ENCODE measurements at regions not wholly inside any gene's neighbourhood (a gene's known extent, or its start where the extent isn't known, plus 50 kb on each side); places are given as distances from the start of the nearest gene placed in this dataset.
A peak's percentile ranks its signal among the peaks of the same experiment; 100 is the strongest.

DNA sequence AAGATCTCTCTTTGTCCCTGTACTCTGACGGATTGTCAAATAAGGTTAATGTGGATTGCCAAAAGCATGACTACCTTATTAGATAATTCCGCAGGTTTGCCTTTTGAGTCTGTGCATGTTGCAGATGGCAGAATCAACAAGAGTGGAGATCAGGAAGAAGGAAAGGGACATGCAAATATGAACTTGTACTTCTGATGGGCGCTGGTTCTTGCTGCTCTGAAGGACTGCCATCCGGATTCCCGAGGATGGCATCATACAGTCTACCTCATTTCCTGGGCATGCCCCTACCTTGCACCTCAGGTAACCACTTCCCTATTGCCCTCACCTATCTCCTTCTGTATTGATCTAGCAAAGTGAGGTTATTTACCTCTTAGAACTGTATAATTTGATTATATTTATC, 504.2 kb downstream of the ACTL7B start:
- no peak for DNase-seq (ENCODE audit: low read depth)

DNA sequence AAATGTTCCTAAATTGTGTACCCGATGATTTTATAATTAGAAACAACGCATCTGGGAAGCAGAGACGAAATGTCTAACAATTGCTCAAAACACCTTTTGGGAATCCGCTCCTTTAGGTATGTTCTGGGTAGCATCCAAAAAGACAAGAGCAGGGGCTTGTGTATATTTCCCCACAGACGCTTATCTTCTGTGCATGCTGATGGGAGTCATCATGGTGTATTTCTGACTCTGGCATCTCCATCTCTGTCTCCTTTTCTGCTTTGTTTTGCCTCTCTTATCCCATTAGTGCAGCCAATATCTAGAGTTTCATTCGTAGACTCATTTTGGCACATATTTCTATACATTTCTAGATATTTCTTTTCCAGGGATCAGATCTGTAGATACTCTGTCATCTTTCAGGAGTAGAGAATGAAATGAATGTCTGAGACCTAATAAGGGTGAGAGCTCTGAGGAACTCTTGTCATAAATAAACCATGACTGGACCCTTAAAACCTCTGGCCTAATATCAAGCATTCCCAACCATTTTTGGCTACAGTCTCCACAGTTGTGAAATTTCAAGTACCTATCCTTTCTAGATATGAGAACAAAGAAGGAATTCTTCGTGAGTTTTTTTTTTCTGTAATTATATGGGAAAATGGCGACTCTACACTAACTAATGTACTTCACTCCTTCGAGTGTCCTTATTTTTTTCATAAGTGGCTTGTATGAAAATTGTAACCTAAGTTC, 508.2 kb downstream of the ACTL7B start:
- no peak for DNase-seq (ENCODE audit: low read depth)

DNA sequence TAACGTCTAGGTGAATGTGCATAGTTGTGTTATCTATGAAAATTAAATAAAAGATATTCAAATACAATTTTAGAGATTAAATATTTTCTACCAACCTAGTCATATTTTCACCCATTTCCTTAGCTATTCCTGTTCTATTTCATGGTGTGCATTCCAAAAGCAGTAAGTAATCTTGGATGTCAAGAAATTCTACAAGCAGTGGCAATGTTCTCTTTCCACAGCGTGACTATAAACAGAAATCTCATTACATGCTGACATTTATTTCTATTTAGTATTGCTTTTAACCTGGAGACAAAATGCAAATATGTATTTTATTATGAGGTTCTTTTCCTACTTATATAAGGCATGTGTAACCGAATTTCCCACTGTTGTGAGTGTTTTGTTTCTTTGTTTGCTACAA, 510.0 kb downstream of the ACTL7B start:
- DNase-seq (ENCODE audit: low read depth) = no peak

DNA sequence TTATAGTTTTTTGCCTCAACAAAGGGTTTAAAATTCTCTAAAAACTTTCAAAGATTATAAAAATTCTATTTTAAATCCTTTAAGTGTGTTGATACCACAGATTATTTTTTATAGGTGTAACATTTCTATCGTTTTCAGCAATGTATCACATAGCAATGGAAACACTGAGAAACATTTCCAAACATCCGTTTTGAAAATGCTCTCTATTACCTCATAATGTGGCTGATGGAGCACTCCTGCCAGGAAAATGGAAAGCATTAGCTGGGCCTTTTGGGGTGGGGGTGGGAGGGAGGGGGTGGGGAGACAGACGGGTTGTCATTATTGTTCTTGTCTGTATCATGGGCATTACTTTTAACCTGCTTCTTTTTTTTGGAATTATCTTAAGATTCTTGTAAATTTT, 516.5 kb downstream of the ACTL7B start:
- DNase-seq (ENCODE audit: low read depth) = no peak

DNA sequence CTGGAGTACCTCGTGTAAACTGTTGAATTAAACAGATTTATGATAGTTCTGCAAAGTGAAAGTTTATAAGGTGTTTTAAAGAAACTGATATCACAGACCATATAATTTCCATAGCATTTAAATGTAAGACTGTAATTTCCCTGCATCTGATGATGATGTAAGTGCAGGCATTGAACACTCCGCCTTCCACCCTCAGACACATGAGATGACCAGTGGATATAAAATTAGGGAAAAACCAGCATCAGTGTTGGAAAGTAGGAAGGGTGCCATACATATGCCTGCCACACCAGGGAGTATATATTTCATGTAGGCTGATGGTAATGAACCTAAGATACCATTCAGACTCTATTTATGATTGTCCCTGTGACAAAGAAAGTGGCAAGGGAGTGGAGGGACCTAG, 519.2 kb downstream of the ACTL7B start:
- DNase-seq (ENCODE audit: low read depth) = no peak

DNA sequence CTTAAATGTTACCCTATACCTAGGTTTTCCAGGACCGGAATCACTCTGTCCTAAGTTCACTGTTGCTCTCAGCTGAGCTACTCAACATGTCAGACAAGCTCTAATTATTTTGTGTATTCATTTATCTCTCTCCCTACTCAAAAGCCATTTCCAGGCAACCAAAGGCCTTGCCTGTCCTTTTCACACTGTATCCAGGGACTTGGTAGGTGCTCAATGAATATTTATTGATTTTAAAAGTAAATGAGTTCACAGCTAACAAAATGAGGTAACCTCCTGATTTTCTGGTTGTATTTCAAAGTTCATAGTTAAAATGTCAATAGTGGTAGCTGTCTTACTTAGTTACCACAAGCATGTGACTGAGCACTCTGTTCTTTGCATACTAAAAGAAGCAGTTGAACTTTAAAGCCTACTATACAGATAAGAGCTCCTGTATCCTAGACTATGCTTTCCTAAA, 522.2 kb downstream of the ACTL7B start:
- DNase-seq (ENCODE audit: low read depth) = no peak

DNA sequence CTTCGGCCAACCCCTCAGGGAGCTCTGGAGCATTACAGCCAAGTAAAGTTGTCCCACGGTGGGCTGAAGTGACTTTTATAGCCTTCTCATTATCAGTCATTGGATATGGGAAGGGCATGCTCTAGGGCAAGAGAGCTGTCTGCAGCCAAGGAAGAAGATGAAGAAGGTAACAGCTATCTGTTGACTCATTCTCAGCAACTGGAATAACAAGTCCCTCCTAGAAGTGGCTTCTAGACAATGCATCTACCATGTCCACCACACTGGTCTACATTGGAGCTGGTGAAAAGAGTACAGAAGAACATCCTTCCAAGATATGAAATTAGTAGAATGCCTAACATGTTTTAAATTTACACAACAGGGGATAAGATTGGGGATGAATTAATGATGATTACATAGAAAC, 524.2 kb downstream of the ACTL7B start:
- no peak for DNase-seq (ENCODE audit: low read depth)

DNA sequence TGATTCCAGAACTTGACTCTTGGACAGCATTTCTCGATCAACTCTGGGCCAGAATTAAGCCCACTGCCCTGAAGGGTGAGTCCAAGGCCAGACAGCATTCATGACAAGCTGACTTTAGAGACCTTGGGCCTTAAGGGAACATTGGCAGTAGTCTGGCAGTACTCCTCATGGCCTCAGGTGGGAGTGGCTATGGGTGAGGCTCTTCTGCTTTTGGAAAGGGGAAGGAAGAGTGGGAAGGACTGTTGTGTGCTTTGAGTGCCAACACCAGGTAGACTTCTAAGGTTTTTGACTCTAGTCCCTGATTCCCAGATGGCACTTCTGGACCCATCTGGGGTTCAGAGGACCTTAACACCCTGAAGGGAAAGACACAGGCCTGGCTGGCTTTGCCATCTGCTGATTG, 530.4 kb downstream of the ACTL7B start:
- DNase-seq (ENCODE audit: low read depth) = no peak

DNA sequence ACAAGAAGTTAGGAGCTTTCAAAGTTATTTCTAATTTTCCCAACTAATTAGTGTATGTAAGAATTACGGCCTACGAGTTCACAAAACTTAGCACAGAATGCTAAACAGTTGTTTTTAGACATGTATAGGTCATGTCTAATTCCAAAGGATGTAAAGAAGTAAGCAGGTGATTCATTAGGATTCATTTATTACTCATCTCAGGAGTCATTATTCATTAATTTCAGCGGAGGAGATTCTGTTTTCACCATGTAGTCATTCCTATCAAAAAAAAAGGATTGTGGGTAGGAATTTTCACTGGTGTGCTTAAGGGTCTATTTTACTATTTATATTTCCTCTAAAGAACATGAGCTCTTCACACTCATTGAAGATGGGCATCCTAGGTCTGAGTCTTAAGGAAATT, 532.2 kb downstream of the ACTL7B start:
- DNase-seq (ENCODE audit: low read depth) = no peak

DNA sequence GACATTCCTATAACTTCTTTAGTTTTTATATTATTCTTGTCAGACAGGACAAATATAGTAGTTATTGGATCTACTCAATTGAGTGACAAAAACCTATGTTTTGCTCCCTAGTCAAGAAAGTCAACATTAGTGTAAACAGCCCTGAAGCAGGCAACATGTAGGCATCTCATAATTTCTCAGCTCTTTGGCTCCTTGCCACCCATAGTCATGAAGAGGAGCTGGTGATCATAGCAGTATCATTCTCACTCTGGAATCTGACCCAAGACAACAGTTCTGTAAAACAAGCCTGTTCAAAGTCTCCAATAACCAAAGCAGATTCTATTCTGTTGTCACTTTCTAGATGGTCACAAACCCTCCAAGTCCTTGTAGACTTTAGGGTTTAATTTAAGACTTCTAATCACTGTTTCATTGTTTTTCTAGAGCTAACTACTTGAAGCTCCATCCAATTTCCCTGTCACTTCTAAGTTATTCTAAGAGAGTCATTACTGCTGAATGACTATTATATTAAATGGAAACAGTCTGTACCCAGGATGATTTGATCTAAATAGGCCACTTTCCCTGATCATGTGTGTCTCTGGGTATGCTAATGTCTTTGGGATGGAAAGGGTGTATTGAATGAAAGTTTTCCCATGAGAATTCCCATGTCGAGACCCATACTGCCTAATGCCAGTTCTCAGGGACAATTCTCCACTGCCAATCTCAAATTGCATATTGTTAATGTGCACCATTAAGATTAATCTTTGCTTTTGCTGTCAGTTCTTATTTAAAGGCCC, 533.3 kb downstream of the ACTL7B start:
- DNase-seq (ENCODE audit: low read depth) = no peak

DNA sequence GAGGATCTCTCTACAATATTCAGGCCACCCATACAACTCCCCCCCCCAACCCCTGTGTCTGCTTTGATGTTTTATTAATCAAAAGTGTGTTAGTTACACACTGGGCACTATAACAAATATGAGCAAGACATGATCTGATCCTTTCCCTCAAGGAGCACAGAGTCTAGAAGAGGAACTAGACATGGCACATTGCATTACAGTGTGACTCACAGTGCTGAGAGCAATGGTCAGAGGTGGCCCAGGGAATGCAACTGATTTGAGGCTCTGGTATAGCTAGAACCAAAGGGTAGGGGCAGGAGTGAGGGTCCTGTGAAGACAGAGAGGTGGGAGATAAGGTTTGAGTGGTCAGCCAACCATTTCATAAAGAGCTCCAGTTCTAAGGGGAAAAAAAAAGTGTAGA, 539.2 kb downstream of the ACTL7B start:
- no peak for DNase-seq (ENCODE audit: low read depth)

DNA sequence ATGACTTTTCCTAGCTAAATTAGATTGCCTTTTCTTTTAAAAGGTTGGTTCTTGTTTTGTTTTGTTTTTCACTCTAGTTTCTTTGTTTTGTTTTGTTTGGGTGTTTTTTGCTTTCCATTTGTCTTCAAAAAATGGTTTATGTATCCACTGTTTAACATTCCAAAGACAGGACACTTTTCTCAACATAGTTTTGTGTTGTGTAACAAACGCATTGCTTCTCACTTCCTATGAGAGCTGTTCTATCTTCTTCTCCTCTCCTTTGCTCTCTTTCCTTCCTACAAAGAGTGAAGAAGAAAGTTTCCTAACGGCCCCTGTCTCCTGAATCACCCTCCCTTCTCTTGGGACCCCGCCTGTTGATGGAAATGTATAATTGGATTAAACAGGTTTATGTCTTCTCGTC, 539.7 kb downstream of the ACTL7B start:
- DNase-seq (ENCODE audit: low read depth) = no peak

DNA sequence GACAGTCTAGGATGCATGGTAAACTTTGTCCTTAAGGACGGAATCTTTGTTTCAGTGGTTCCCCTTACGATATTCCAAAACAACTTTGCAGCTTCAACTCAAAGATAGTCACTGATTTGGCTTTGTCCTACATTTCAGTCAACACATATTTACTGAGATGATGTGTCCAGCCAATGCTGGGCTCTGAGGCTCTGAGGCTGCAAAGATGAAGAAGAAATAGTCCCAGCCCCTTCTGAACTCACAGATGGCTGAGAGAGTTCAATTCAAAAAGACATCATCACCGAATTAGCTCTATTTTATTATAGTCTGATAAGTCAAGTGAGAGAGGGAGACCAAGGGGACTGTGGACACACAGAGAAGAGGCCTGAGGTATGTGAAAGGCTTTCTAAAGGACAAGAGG, 544.0 kb downstream of the ACTL7B start:
- DNase-seq (ENCODE audit: low read depth) = no peak

DNA sequence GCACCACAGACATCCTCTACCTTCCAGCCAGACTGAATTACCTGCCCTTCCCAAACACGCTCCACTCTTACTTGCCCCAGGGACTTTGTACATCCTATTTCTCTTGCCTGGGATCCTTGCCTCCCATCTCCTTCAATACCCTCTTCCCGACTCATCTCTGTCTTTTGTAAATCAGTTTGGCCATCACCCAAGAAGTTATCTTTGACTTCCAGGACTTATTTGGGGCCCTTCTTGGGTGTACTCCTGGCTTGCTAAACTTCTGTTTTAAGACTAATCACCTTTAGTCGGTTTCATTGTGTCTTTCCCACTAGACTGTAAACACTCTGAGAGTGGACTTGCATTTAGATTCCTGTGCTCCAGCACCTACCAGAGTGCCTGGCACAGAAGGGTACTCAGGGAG, 545.6 kb downstream of the ACTL7B start:
- no peak for DNase-seq (ENCODE audit: low read depth)

DNA sequence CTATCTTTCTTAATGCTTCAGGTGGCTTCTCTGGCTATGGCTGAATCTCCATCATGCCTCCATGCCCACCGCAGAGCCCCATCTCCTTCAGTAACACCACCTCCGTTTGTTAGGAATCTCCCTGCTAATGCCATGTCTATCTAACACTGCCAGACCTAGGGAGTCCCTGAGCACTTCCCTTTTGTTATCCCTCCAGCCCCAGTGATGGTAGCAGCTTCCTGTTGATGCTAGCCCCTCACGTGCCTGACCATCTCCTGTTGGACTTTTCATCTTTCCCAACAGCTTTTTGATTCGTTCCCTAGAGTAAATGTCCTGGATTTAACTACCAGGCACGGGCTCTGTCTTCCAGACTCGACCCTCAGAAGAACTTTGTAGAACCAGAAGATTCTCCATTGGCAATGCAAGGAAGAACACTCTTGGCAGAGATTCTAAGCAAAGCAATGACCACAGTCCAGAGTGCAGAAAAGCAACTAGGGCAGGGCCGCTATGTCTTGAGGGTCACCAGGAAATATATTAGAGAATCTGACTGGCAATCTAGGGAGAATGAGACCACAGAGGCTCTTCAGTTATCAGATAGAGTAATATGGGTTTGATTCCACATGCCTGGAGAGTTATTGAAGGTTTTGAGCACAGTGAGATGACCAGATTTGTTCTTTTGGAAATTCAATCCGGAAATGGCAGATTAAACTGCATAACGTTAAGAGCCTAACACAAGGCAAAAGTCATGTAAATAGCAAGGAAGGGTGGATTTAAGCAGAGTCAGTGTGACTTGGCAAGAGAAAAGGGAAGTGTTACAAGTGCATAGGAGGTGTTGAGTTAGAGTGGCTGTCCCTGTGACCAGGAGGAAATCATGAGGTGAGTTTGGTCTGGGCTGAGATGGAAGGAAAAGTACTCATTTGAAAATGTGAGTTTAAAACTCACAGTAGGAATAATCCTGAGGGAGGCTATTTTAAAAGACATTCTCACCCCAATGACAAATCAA, 555.2 kb downstream of the ACTL7B start:
- DNase-seq (ENCODE audit: low read depth) = no peak

DNA sequence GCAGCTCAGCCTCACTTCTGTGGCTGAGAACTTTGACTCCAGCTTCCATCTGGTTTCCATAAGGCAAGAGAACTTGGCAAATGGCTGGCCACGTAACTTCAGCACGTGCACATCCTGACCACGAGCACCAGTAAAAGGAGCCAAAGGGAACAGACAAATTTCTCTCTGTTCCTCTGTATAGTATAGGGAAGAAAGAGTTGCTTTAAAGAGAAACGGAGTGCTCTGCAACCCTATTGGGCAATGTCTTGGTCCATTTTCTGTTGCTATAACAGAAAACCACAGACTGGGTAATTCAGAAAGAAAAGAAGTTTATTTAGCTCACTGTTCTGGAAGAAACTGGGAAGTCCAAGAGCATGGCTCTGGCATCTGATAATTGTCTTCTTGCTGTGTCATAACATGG, 558.7 kb downstream of the ACTL7B start:
- DNase-seq (ENCODE audit: low read depth) = peak; percentile 28

DNA sequence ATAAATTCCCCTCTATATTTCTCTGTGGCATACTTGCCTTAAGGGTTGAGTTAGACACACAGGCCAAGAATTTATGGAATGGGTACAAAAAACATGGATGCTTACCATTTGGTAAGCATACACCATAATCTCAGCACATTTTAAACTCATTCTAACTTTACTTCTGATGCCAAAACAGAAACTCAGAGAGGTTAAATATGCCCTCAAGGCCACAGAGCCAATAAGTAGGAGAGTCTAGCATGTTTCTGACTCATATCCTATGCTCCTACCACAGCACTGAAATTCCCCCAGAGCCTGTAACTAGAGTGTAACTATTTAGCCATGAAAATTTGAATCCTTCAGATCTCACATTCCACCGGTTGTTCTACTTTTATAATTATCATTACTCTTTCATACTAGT, 559.7 kb downstream of the ACTL7B start:
- DNase-seq (ENCODE audit: low read depth) = peak; percentile 80

DNA sequence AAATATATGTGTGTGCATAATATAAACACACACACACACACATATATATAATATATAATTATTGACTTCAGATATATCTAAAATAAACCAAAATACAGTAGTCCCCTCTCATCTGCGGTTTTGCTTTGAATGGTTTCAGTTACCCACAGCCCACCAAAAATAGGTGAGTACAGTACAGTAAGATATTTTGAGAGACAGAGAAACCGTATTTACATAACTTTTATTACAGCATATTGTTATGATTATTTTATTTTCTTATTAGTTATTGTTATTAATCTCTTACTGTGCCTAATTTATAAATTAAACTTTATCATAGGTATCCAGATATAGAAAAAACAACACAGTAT, 564.2 kb downstream of the ACTL7B start:
- no peak for DNase-seq (ENCODE audit: low read depth)

DNA sequence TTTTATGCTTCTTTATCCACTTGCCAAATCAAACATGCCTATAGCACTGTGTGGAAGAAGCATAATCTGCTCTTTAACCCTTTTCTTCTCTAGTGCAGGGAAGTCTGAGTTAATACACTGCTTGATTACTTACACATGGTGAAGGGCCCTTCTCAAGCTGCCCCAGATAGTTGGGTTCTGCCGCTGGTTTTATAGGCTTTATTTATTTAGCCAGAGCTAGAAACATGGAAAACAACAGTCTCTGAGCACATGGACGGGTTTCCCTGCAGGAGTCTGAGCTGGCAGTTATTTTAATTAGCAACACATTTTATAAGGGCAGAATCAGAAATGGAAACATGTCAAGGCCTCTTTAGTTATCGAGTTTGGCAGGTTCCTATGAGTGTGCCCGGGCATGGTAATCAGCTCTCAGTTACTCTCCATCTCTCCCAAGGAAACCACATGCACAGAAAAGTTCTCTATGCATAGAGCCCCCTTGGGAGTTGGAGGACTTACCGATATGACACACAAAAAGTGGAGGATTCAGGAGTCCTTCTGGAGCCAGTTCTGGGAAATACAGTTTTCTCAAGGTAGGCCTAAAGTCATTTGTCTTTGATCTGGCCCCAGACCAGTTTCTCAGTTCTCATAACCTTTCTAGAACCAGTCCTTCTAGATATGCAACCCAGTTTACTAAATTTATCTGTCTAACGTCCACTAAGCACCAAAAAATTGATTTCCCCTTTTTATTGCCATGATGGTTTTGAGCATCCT, 564.8 kb downstream of the ACTL7B start:
- no peak for DNase-seq (ENCODE audit: low read depth)

DNA sequence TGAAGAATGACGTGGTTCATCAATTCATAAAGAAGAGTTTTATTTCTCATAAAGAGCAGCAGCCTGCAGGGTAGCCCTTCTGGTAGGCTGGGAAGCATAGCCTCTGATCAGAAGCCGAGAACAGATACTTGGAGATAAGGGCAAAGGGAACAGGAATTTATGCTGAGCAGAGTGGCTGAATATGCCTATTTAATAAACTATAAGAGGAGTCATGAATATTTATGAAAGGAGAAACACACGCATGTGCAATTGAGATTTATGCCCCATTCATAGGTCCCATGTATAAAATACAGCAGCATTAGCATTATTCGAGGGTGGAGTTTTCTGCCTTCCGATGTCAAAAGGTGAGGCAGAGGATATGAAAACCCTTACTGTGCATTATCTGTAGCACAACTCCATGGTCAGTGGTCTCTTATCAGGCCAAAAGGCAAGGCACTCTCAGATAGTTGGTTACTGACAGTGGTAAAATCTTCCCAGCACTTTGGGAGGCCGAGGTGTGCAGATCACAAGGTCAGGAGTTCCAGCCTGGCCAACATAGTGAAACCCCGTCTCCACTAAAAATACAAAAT, 569.1 kb downstream of the ACTL7B start:
- no peak for DNase-seq (ENCODE audit: low read depth)

DNA sequence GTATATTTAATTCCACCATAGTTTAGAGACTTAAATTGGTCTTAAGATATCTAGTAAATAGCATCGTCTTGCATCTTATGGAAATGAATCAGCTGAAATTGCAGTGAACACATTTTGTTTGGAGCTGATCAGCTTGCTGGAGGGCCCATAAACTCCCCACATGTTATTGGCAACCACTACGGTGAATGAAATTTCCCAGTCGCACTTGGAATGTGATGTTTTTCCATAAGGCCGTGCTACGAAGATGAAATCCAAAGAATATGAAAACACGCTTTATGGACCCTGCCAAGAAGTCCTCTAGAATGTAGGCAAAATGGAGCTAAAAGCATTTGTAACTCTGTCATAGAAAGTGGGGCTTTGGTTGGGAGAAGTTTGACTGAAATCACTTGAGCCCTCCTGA, 572.1 kb downstream of the ACTL7B start:
- DNase-seq (ENCODE audit: low read depth) = no peak
